ENCODE measurements at regions not wholly inside any gene's neighbourhood (a gene's known extent, or its start where the extent isn't known, plus 50 kb on each side); places are given as distances from the start of the nearest gene placed in this dataset.
A peak's percentile ranks its signal among the peaks of the same experiment; 100 is the strongest.

DNA sequence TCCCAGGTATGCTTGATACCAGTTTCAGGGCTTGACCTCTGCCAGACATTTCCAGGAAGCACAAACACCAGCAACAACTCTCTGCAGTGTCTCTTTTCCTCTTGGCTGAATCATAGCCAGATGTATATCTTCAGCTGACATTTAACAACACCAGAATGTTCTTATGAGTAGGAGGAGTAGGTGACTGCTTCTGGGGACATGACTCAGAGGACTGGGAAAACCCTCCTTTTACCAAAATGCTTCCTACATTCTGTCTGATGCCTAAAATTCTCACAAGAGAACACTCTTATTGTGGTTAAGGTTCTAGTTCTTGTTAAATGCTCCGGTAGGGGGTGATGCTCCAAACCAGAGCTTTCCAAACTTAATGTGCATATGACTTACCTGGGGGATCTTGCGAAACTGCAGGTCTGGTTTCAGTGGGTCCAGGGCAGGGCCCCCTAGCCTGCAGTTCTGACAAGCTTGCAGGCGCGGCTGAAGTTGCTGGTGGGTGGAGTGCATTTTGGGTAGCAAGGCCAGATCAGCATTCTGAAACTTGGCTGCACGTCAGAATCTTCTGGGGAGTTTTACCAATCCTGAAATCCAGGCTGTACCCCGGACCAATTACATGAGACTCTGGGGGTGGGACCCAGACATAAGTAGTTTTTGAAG lies 329.3 kb upstream of the RPS6KA3 start:
- no peak for DNase-seq

DNA sequence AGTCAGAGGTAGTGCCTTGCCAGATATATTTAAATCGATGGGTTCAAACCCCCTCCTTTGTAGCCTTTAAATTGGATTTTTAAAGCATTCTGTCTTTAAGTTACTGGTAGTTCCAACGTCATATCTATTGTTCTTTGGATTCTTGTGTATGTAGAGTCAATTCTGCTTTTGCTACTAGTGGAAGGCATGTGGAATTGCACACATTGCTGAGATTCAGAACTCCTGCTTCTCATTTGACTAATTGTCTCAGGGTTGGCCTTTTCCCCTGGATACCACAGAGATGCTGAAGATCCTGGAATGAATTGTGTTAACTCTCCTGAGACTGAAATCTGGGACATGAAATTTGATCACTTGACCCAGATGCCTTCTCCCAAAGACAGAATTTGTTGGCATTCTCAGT lies 328.3 kb upstream of the RPS6KA3 start:
- DNase-seq: no peak

DNA sequence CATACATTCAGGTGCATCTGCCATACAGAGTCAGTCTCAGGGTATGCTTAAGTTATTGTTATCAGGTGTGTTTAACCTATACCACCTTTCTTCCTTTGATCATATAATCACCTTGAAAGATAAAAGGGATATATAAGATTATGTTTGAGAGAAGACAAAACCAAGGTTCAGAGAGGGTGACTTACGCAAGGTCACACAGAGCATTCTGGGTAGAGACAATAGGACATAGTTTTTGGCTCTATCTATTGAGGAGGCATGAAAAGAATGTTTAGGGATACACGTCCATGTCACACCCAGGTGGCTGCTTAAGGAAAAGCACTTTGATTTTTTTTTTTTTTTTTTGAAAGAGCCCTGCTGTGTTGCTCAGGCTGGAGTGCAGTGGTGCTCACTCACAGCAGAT lies 327.1 kb upstream of the RPS6KA3 start:
- DNase-seq: no peak

DNA sequence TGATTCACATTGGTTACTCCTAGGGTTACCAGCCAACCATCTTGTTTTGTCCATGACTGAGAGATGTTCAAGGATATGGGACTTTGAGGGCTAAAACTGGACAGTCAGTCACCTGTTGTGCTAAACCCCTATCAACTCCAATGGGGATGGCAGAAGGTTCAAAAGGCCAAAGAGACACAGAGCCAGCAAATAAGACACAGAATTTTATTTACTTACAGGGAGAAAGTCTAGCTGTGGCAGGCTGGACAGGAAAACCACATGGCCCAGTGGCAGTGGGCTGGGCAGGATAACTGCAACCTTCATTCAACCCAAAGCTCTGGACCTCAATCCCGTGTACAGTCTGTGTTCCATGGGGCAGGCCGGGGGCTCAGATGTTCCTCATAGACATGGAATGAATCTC lies 326.7 kb upstream of the RPS6KA3 start:
- no peak for DNase-seq

DNA sequence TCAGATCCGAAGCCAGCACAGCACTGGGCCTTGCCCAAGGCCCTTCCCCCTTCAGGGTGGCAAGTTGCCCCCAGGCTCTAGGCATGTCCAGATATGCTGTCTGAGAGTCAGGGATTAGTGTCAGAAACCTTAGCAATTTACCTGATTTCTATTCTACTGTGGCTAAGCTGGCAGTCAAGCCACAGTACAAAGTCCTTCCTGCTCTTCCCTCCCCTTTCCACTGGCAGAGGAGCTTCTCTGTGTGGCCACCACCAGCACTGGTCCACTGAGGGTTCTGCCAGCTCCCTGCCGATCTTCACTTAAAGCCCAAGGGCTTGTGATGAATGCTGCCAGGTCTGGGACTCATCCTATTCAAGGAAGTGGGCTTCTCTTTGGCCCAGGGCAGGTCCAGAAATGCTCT lies 324.5 kb upstream of the RPS6KA3 start:
- DNase-seq: no peak

DNA sequence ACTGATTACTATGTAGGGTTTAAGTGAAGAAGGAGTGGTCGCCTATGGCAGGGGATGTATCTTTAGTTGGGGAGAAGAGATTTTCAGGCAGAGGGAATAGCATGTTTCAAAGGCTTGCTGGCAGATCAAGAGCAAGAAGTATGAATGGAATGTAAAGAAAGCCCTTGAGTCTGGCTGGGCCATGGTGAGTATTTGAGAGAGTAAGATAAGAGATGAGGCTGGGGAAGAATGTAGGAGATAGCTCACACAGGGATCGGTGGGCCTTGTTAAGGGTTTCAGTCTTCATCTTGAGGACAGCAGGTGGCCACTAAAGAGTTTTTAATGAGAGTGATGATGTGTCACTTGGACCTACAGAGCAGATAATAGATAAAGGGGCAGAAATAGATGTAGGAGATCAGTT lies 319.1 kb upstream of the RPS6KA3 start:
- DNase-seq: no peak

DNA sequence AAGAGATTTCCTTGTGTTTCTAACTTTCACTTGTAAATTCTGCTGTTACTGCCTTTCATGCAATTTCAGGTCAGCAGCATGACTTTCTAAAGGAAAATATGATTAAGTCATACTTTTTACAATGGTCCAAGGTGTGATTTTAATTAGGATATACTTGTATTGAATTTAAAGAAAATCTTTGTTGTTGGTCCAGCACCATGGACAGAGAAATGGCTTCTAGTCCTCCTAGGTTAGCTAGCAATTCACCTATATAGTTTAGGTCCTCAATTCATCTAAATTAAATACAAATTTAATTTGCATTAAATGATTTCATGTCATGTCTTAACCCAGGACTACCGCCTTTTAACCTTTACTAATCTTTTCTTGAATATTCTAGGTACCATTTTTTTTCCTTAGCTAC lies 304.9 kb upstream of the RPS6KA3 start:
- no peak for DNase-seq

DNA sequence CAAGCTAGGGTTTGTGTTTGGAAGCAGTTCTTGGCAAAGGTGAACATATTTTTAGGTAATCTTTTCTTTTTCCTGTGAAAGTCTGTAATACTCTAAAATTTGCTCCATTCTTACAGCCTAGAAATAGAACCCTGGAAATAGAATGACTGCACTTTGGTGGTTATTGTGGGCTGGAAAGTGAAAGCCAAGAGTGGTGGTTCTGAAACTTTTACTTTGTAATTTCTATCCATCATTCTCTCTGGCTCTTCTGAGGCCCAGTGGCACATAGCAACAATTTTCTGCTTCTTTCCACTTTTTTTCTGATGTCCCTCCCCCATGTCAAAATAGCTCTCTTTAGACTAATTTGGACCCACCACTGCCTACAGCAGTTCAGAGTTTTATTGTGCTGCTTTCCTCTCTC lies 300.4 kb upstream of the RPS6KA3 start:
- no peak for DNase-seq

DNA sequence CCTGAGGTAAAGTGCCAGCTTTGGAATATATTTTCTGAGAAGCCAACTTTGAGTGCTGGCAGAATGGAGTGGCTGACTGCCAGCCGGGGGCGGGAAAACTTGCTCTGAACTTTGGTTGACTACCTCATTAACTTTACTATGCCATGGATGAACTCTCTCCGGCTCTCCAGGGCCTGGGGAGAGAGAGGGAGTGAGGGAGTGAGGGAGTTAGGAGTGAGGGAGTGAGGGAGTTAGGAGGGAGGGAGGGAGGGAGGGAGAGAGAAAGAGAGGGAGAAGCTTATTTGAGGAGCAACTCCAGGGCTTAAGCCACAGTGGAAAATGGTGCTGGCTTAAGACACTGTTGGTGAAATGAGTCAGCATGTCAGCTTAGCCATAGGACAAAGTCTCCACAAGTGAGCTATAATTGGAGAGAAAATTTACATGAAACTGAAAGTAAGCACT lies 280.9 kb upstream of the RPS6KA3 start:
- DNase-seq: no peak

DNA sequence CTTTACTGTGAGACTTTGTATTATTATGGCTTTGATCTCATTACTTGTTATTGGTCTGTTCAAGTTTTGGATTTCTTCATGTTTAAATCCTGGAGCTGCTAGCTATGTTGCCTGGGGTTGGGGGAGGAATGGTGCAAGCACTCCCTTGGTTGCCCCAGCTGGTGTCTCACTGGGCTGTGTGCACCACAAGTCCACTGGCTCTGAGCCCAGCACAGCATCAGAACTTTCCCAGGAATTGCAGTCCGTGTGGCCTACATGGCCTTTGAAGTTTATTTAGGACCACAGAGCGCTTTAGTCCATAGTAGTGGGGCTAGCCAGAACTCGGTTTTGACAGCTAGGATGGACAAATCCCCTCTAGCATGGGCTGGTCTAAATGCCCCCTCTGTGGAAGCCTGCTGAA lies 278.8 kb upstream of the RPS6KA3 start:
- DNase-seq: no peak

DNA sequence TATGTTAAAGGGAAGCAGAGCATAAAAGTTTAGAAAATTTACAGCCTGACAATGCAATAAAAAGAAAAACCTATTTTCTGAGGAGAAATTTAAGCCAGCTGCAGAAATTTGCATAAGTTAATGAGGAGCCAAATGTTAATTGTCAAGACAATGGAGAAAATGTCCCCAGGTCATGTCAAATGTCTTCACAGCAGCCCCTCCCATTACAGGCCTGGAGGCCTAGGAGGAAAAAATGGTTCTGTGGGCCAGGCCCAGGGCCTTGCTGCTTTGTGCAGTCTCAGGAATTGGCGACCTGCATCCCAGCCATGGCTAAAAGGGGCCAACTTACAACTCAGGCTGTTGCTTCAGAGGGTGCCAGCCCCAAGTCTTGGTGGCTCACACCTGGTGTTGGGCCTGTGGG lies 275.4 kb upstream of the RPS6KA3 start:
- no peak for DNase-seq

DNA sequence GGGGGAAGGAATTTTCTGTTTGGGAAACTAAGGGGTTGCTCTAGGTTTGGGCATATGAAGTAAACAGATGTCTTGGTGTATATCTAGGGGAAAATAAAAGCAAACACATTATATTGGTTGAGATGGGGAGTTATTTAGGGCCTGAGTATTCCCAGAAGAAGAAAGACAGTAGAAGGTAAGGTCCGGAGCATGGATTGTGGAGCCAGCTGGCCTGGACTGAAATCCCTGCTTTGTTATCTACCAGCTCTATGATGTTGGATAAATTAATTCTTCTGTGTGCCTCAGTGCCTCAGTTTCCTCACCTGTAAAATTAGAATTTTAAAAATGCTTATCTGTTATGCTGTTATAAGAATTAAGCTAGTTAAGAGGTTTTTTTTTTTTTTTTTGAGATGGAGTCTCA lies 272.3 kb upstream of the RPS6KA3 start:
- no peak for DNase-seq

DNA sequence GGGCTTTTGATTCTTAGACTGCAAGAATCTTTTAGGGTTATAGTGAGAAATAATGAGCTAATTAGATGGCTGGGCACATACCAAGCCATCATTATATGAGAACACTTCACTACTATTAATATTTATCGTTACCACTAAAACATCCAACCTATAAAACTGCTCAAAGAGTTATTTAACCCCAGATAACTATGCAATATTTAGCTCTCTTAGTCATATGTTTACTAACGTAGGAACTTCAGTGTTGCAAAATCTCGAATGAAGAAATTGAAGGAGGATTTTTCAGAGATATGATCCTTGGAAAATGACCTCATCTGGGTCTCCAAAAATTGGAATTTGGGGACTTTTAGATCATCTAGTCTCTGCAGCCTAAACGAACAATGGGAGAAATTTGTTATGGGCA lies 265.0 kb upstream of the RPS6KA3 start:
- no peak for DNase-seq

DNA sequence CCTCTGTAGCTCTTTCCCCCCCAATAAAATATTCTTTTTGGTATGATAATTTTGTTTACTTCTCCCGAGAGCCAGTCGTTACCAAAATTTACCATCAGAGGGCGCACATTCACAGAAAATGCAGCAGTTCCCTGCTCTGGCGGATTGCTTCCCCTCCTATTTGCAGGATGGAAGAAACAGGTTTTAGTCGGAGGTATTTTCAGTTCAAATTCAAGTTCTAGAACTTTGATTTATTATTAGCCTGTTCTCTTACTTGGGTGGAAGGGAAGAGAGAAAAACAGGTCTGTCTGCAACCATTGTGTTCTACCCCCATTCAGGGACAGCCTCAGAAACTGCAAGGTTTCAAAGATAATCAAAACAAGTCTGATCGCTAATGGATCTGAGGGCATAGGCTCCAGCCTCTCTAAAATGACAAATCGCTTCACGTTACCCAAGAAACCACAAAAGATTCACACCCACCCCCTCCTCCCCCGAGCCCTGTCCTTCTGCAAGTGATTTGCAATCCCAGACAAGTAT lies 263.8 kb upstream of the RPS6KA3 start:
- DNase-seq: peak; percentile 46 to 60

DNA sequence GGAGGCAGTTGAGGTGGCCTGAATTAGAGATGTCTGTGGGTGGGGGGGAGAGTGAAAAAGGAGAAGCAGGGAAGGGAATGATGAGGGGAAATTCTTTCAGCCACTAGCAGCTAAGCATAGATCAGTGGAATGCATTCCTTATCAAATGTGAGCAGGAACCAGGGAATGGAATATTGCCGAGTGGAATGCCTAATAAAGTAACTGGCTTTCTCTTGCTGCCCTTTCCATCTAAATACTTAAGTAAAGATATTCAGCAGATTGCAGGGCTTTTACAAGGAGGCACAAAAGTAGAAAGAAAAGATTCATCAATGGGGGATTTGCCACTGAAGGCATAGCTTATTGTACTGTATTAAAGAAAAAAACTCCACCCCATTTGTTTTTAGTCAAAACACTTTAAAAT lies 263.0 kb upstream of the RPS6KA3 start:
- no peak for DNase-seq

DNA sequence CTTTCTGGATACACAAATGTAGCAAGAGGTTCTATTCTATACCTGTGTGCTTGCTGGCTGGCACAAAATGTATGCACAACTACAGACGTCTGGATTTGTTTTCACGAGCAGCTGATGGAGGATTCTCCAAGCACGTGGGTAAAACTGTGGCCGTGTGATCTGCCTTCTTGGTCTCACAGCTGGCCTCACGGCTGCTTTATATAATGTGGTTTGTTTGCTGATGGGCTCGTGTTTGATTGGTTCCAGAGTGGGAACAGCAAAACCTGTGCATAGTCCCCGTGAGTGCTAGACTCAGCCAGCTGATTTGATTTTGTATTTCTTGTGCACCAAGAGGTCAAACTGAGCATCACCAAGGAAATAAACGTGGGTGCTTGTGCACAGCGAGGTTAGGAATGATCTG lies 262.6 kb upstream of the RPS6KA3 start:
- no peak for DNase-seq

DNA sequence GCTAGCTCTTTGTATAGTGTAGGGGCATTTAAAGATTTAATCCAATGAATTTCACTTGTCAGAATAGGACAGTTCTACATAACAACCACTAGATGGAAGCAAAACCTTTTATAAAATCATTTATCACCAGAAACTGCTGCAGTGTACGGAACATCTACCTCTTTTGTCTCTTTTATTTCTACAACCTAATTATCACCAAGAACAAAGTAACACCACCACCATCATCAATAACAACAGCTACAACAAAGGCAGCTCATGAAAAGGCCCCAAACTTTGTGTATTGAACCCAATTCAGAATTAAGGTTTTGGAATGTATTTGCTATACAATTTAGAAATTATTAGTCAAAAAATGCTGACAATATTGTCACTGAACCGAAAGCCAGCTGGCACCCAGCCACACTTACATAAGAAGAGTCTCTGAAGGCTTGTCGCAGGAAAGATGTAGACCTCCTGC lies 260.9 kb upstream of the RPS6KA3 start:
- peak in 1 of 2 donors; percentile 45 for DNase-seq

DNA sequence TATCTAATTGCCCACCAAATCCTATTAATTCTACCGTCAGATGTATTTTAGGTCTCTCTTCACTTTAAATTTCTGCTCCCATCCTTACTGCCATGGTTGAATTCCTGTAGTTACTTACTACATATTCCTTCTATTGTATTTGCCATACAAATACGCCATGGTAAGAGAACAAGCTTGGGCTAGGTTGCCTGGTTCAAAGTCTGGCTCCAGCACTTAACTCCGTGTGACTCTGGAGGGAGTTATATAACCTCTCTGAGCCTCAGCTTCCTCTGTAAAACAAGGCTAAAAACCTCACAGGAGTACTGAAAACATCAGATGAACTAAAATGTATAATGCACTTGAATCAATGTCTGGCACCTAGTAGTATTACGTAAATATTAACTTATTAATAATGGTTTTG lies 260.3 kb upstream of the RPS6KA3 start:
- no peak for DNase-seq

DNA sequence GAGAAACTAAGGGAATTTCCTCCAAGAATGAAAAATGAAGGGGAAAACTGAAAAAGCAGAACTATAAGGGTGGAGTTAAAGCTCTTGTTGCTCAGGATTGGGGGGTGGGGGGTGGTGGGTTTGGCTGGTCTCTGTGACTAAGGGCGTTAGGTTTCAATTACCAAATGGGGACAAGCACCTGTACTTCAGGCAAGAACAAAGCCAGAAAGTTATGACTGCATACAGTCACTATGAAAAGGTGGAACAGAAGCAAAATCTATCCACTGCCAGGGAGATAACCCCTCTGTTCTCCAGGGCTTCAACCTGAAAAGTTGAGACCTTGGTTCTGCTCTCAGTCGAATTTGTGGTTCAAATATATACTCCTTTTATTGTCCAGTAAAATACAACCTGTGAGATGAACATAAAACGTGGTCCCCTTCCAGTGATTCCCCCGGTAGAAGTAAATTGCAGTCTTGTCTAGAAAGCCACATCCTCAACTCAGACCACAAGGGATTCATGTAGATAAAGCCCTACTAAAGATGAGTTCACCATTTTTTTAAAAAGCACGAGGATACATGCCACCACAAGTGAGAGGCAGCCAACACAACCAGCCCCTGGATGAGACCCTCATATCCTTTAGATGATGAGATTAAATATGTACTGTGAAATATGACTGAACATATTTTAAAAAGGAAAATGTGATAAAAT lies 257.1 kb upstream of the RPS6KA3 start:
- peak in 1 of 2 donors; percentile 22 for DNase-seq

DNA sequence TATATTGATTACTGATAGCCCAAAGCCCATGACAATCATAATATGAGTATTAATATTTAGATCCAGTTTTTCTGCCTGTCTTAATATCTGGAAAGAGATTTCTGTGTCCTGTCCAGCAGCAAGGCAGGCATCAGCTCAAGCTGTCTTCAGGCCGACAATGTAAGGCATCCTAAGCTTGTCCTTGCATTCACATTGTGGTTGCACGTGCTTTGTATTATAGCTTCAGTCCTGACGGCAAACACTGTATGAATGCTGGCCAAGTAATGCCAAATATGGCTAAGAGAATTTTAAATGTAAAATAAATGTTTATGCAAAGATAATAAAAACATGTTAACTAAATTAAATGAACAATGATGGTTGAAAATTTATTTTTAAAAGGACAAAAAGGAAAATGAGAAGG lies 255.7 kb upstream of the RPS6KA3 start:
- DNase-seq: no peak

DNA sequence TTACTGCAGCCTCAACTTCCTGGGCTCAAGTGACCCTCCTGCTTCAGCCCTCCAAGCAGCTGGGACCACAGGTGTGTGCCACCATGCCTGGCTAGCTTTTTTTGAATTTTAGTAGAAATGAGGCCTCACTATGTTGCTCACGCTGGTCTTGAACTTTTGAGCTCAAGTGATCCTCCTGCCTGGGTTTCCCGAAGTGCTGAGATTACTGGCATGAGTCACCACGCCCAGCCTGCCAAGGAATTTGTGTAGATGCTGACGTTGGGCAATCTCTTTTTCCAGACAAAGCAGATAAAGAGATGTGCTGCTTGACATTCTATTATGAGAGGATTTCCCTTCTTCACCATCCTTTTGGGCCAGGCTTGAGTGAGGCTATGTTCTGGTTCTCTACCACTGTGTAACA lies 254.5 kb upstream of the RPS6KA3 start:
- DNase-seq: no peak

DNA sequence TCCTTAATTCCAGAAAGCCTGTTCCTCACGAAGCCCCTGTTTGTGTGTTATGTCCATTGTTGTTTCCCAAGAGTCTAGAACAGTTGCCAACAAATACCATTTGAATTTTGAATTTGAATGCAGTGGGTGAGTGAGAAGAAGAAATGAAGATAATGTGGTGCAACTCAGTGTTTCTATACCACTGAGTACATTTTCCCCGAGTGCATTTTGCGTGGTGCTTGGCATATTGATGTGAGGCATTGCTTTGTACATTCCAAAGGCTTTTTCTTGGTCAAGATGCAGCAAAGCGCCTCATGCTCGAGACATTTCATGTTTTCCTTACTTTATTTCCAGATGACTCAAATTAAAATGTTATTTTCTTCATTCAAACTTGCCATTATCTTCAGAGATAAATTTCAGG lies 253.1 kb upstream of the RPS6KA3 start:
- DNase-seq: no peak

DNA sequence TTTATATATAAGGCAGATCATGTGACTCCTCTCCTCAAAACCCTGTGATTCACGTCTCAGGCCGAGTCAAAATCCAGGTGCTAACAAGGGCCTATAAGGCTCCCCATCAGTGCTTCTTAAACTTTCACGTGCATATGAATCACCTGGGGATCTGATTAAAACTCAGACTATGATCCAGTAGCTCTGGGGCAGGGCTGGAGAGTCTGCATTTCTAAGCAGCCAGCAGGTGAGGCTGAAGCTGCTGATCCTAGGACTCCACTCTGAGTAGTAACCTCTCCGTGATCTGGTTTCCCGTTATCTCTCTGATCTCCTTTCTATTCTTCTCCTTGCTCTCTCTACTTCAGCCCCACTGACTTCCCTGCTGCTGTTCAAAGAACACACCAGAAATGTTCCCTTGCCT lies 252.4 kb upstream of the RPS6KA3 start:
- DNase-seq: no peak

DNA sequence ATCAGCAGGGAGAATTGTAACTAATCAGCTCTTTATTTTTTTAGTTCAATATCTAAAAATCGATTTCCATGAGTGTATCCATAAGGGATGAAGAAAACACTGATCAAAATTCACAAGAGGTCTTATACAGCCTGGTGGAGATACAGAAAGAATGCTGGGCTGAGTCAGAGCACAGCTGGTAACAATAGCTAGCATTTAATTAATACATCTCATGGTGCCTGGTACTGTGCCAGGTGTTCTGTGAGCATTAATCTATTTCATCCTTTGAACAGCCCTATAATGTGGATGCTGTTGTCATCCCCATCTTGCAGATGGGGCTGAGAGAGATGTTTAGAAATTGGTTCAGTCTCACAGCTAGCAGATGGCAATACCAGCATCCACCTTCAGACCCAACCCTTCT lies 250.9 kb upstream of the RPS6KA3 start:
- DNase-seq: no peak

All from CD4-positive, alpha-beta T cell treated with Interleukin-4 for 1 hour (primary cell).